ENCODE measurements at regions not wholly inside any gene's neighbourhood (a gene's known extent, or its start where the extent isn't known, plus 50 kb on each side); places are given as distances from the start of the nearest gene placed in this dataset.
A peak's percentile ranks its signal among the peaks of the same experiment; 100 is the strongest.

DNA sequence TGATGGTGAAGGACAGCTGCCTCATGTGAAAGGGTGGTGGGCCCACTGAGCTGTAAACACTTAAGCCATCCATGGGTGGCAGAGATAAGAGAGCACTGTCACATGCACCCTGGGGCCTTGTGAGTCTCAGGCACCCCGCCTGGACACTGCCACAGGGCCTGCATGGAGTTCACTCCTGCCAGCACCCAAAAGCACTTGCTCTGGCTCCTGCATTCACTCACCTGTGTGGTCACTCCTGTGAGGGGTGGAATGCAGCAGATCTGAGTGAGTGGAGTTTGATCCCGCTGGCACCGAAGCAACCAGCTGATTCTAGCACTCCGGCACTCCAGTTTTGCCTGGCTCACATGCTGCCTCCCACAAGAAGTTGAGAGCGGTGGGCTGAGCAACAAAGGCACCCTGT is 1142.1 kb upstream of the PRMT6 start:
- no peaks in the 10 kb centered on the region for H3K27me3 ChIP-seq
- TF ChIP-seq, protein P1, sequence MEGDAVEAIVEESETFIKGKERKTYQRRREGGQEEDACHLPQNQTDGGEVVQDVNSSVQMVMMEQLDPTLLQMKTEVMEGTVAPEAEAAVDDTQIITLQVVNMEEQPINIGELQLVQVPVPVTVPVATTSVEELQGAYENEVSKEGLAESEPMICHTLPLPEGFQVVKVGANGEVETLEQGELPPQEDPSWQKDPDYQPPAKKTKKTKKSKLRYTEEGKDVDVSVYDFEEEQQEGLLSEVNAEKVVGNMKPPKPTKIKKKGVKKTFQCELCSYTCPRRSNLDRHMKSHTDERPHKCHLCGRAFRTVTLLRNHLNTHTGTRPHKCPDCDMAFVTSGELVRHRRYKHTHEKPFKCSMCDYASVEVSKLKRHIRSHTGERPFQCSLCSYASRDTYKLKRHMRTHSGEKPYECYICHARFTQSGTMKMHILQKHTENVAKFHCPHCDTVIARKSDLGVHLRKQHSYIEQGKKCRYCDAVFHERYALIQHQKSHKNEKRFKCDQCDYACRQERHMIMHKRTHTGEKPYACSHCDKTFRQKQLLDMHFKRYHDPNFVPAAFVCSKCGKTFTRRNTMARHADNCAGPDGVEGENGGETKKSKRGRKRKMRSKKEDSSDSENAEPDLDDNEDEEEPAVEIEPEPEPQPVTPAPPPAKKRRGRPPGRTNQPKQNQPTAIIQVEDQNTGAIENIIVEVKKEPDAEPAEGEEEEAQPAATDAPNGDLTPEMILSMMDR (IDR thresholded peaks at IDR 0.05) = no peak
- H3K4me1 ChIP-seq = no peaks in the 10 kb centered on the region
- no peak for DNase-seq
- no peaks in the 10 kb centered on the region for H3K9me3 ChIP-seq
- no peaks in the 10 kb centered on the region for H3K36me3 ChIP-seq
- peak; percentile 26 for ATAC-seq
- no peak overlapping the region for H3K4me3 ChIP-seq
- intact Hi-C loops (cut with DNase I) = no loop called here
- no peak overlapping the region for H3K27ac ChIP-seq

DNA sequence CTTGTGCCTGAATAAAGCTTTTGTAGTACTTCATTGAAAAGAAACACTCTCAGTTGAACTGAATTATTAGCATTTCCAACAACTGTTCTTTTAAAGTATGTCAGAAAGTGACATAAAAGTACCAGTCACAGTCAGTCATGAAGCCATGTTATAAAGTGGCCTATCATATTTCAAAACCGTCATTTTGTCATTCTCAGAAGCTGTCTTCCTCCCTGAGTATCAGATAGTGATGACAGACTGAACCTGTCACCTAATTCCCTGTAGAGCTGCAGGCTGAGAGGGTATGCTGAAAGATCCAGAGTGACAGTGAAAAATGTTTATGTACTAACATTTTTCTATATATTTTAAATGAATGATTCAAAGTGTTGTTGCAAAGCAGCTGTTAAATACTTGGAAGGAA is 1121.7 kb upstream of the PRMT6 start:
- no peak for ATAC-seq
- intact Hi-C loops (cut with DNase I) = no loop called here
- TF ChIP-seq, protein P1 (IDR thresholded peaks at IDR 0.05) = no peak

DNA sequence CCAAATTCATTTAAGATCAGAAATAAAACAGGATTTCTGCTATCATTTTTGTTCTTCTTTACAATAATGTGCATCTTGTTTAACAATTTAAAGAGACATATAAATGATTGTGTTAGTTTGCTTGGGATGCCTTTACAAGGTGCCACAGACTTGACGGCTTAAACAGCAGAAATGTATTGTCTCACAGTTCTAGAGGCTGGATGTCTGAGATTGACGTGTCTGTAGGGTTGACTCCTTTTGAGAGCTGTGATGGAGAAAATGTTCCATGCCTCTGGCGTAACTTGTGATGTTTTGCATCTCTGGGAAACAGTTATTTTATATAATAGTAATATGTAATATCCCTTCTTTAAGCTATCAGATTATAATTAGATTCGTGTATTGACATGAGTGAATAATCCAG is 1091.6 kb upstream of the PRMT6 start:
- DNase-seq (no peak), ATAC-seq (no peak)
- Histone ChIP-seq H3K36me3 (no peaks in the 10 kb centered on the region), H3K4me3 (no peak overlapping the region), H3K27me3 (no peaks in the 10 kb centered on the region), H3K27ac (no peak overlapping the region), H3K9me3 (no peaks in the 10 kb centered on the region), H3K4me1 (no peaks in the 10 kb centered on the region)
- intact Hi-C loops (cut with DNase I) = no loop called here
- TF ChIP-seq, protein P1 (IDR thresholded peaks at IDR 0.05) = no peak

More for the DNA sequence above, 1121.7 kb upstream of the PRMT6 start:
- Histone ChIP-seq H3K9me3 (no peaks in the 10 kb centered on the region), H3K4me3 (no peak overlapping the region), H3K27ac (no peak overlapping the region), H3K27me3 (no peaks in the 10 kb centered on the region), H3K36me3 (no peaks in the 10 kb centered on the region), H3K4me1 (no peaks in the 10 kb centered on the region)
- DNase-seq = no peak

DNA sequence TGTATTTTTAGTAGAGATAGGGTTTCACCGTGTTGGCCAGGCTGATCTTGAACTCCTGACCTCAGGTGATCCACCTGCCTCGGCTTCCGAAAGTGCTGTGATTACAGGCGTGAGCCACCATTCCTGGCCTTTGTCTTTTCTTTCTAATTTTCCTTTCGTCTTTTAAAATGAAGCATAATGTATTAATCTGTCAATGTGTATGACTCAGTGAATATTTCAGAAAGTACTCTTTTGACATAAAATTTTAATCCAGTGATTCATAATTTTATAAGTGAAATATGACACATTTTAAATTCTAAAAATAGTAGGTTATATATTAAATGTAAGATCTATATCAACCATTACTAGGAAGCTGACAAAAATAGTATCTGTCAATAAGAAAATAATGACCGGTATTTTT is 1059.0 kb upstream of the PRMT6 start:
- DNase-seq (no peak), ATAC-seq (no peak)
- H3K4me3 ChIP-seq = no peak overlapping the region
- TF ChIP-seq, protein P1 (IDR thresholded peaks at IDR 0.05) = no peak
- no peaks in the 10 kb centered on the region for H3K9me3 ChIP-seq
- H3K36me3 ChIP-seq = no peaks in the 10 kb centered on the region
- no peaks in the 10 kb centered on the region for H3K27me3 ChIP-seq
- H3K27ac ChIP-seq = no peak overlapping the region
- intact Hi-C loops (cut with DNase I) = no loop called here
- H3K4me1 ChIP-seq = no peaks in the 10 kb centered on the region

DNA sequence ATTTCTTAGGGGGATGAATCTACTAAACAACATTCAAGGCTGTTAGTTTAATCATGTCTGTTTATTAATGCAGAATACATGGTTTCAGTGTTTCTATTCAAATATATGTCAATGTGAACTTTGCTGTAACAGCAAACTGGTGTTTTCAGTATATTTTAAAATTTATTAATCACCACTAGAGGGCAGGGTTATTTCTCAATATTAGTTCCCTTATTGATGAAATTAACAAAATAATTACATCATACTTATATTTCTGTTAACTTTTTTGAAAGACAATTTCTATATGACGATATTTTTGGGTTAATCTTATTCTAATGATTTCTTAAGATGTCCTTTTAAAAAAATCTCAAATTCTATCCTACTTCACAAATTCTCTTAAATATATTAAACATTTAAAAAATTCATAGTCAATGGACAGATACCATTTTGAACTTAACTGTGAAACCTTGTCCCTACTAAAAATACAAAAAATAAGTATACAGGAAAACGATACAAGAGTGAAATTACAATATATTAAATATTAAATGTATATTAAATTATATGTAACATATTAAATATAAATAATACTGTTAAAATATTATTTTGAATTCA is 1034.1 kb upstream of the PRMT6 start:
- Histone ChIP-seq H3K27ac (no peak overlapping the region), H3K4me3 (no peak overlapping the region), H3K9me3 (no peaks in the 10 kb centered on the region), H3K36me3 (no peaks in the 10 kb centered on the region), H3K27me3 (no peaks in the 10 kb centered on the region), H3K4me1 (no peaks in the 10 kb centered on the region)
- intact Hi-C loops (cut with DNase I) = no loop called here
- no peak for DNase-seq
- ATAC-seq = no peak
- TF ChIP-seq, protein P1 (IDR thresholded peaks at IDR 0.05) = peak; percentile 30

DNA sequence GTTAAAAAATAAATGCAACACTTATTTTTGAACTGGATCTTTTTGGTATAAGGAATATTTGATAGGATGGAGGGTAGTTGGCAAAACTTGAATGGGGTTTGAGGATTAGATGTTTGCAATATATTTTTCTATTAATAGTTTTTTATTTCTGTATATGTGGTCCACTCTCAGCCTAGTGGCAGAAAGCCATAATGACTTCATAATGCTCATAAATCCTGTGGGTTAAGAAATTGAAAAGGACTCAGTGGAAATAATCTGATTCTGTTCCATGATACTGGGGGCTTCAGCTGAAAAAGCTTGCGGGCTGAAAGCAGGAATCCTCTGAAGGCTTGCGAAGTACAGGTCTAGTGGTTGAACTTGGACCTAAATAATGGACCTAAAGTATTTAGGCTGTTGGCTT is 1028.6 kb upstream of the PRMT6 start:
- no peaks in the 10 kb centered on the region for H3K9me3 ChIP-seq
- TF ChIP-seq, protein P1 (IDR thresholded peaks at IDR 0.05) = no peak

More for the DNA sequence above, 1028.6 kb upstream of the PRMT6 start:
- Histone ChIP-seq H3K27me3 (no peaks in the 10 kb centered on the region), H3K4me3 (no peak overlapping the region), H3K27ac (no peak overlapping the region), H3K36me3 (no peaks in the 10 kb centered on the region), H3K4me1 (no peaks in the 10 kb centered on the region)
- intact Hi-C loops (cut with DNase I) = no loop called here
- ATAC-seq (no peak), DNase-seq (no peak)

Data from upper lobe of right lung (tissue), 1 donor.